ENCODE measurements at regions not wholly inside any gene's neighbourhood (a gene's known extent, or its start where the extent isn't known, plus 50 kb on each side); places are given as distances from the start of the nearest gene placed in this dataset.

GRCh38 chr13:34591900-34592529, 350.1 kb upstream of the NBEA start:
- H3K9me3 ChIP-seq (ENCODE audit: low read depth, low read length): no peaks in the 10 kb centered on the region
- H3K36me3 ChIP-seq (ENCODE audit: insufficient read depth, low read length): no peaks in the 10 kb centered on the region
- no peak overlapping the region for H2AFZ ChIP-seq (ENCODE audit: low read length)
- no peak overlapping the region for H3K4me3 ChIP-seq (ENCODE audit: insufficient read depth, low read length)
- DNase-seq (ENCODE audit: insufficient read length, low spot score, missing footprints): no peak
- H3K4me2 ChIP-seq (ENCODE audit: insufficient read depth, low read length): no peak overlapping the region
- no peak for TF ChIP-seq CTCF (IDR thresholded peaks at IDR 0.05; ENCODE audit: extremely low read depth, low read depth, low read length)
- H4K20me1 ChIP-seq (ENCODE audit: insufficient read depth, low read length): no peaks in the 10 kb centered on the region
- H3K4me1 ChIP-seq (ENCODE audit: insufficient read depth, low read length): no peaks in the 10 kb centered on the region
- H3K79me2 ChIP-seq (ENCODE audit: insufficient read depth, low read length): no peaks in the 10 kb centered on the region
- H3K27ac ChIP-seq (ENCODE audit: low read depth, low read length): no peak overlapping the region
- H3K27me3 ChIP-seq (ENCODE audit: insufficient read depth, low read length): no peaks in the 10 kb centered on the region

GRCh38 chr13:34593658-34594057, 348.4 kb upstream of the NBEA start:
- Histone ChIP-seq H3K79me2 (ENCODE audit: insufficient read depth, low read length) (no peaks in the 10 kb centered on the region), H3K4me2 (ENCODE audit: insufficient read depth, low read length) (no peak overlapping the region), H3K36me3 (ENCODE audit: insufficient read depth, low read length) (no peaks in the 10 kb centered on the region), H3K9me3 (ENCODE audit: low read depth, low read length) (no peaks in the 10 kb centered on the region), H4K20me1 (ENCODE audit: insufficient read depth, low read length) (no peaks in the 10 kb centered on the region), H3K4me3 (ENCODE audit: insufficient read depth, low read length) (no peak overlapping the region), H2AFZ (ENCODE audit: low read length) (no peak overlapping the region), H3K27ac (ENCODE audit: low read depth, low read length) (no peak overlapping the region), H3K27me3 (ENCODE audit: insufficient read depth, low read length) (no peaks in the 10 kb centered on the region), H3K4me1 (ENCODE audit: insufficient read depth, low read length) (no peaks in the 10 kb centered on the region)
- TF ChIP-seq CTCF (IDR thresholded peaks at IDR 0.05; ENCODE audit: extremely low read depth, low read depth, low read length): no peak
- DNase-seq (ENCODE audit: insufficient read length, low spot score, missing footprints): no peak

- Histone ChIP-seq H3K4me2 (ENCODE audit: insufficient read depth, low read length) (no peak overlapping the region), H3K79me2 (ENCODE audit: insufficient read depth, low read length) (no peaks in the 10 kb centered on the region), H3K36me3 (ENCODE audit: insufficient read depth, low read length) (no peaks in the 10 kb centered on the region), H3K4me3 (ENCODE audit: insufficient read depth, low read length) (no peak overlapping the region), H3K27ac (ENCODE audit: low read depth, low read length) (no peak overlapping the region), H2AFZ (ENCODE audit: low read length) (no peak overlapping the region), H3K27me3 (ENCODE audit: insufficient read depth, low read length) (no peaks in the 10 kb centered on the region), H3K9me3 (ENCODE audit: low read depth, low read length) (no peaks in the 10 kb centered on the region), H3K4me1 (ENCODE audit: insufficient read depth, low read length) (no peaks in the 10 kb centered on the region), H4K20me1 (ENCODE audit: insufficient read depth, low read length) (no peaks in the 10 kb centered on the region)
- no peak for DNase-seq (ENCODE audit: insufficient read length, low spot score, missing footprints)
- TF ChIP-seq CTCF (IDR thresholded peaks at IDR 0.05; ENCODE audit: extremely low read depth, low read depth, low read length): no peak
Measured at GRCh38 chr13:34594507-34594906, 347.6 kb upstream of the NBEA start.

GRCh38 chr13:34608331-34608730, 333.7 kb upstream of the NBEA start:
- DNase-seq (ENCODE audit: insufficient read length, low spot score, missing footprints): no peak
- no peak for TF ChIP-seq CTCF (IDR thresholded peaks at IDR 0.05; ENCODE audit: extremely low read depth, low read depth, low read length)
- H4K20me1 ChIP-seq (ENCODE audit: insufficient read depth, low read length): no peaks in the 10 kb centered on the region
- H3K27me3 ChIP-seq (ENCODE audit: insufficient read depth, low read length): no peaks in the 10 kb centered on the region
- no peaks in the 10 kb centered on the region for H3K36me3 ChIP-seq (ENCODE audit: insufficient read depth, low read length)
- no peaks in the 10 kb centered on the region for H3K79me2 ChIP-seq (ENCODE audit: insufficient read depth, low read length)
- H3K9me3 ChIP-seq (ENCODE audit: low read depth, low read length): no peaks in the 10 kb centered on the region
- no peak overlapping the region for H3K4me3 ChIP-seq (ENCODE audit: insufficient read depth, low read length)
- no peak overlapping the region for H3K27ac ChIP-seq (ENCODE audit: low read depth, low read length)
- no peak overlapping the region for H3K4me2 ChIP-seq (ENCODE audit: insufficient read depth, low read length)
- H3K4me1 ChIP-seq (ENCODE audit: insufficient read depth, low read length): no peaks in the 10 kb centered on the region
- no peak overlapping the region for H2AFZ ChIP-seq (ENCODE audit: low read length)
